ENCODE measurements at regions not wholly inside any gene's neighbourhood (a gene's known extent, or its start where the extent isn't known, plus 50 kb on each side); places are given as distances from the start of the nearest gene placed in this dataset.
A peak's percentile ranks its signal among the peaks of the same experiment; 100 is the strongest.

DNA sequence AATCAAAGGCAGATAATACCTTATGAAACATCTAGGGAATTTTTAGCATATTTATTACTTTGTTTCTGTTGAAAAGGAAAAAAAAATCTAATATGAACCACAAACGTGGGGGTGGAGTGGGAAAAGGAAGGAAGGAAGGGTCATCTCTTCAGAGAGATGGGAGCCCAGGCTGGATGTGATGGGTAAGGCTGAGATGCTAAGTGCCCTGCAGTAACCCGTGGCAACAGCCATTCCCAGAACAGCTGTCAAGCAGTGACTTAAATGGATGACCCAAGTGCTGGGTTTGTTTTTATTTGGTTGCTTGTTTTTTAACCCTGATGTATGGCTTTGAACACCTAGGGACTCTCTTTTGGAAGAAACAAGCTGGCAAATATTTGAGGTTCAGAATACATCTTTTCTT, 50.7 kb upstream of the KLF7 start:
- in situ Hi-C loops (cut with MboI; ENCODE audit: low sequenced_read_pairs, unreplicated experiment) = no loop called here
- TF ChIP-seq, protein P1, sequence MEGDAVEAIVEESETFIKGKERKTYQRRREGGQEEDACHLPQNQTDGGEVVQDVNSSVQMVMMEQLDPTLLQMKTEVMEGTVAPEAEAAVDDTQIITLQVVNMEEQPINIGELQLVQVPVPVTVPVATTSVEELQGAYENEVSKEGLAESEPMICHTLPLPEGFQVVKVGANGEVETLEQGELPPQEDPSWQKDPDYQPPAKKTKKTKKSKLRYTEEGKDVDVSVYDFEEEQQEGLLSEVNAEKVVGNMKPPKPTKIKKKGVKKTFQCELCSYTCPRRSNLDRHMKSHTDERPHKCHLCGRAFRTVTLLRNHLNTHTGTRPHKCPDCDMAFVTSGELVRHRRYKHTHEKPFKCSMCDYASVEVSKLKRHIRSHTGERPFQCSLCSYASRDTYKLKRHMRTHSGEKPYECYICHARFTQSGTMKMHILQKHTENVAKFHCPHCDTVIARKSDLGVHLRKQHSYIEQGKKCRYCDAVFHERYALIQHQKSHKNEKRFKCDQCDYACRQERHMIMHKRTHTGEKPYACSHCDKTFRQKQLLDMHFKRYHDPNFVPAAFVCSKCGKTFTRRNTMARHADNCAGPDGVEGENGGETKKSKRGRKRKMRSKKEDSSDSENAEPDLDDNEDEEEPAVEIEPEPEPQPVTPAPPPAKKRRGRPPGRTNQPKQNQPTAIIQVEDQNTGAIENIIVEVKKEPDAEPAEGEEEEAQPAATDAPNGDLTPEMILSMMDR (IDR thresholded peaks at IDR 0.05; ENCODE audit: borderline replicate concordance, control extremely low read depth, extremely low read depth, insufficient read depth, missing control alignments) = no peak
- DNase-seq (ENCODE audit: low spot score) = no peak

DNA sequence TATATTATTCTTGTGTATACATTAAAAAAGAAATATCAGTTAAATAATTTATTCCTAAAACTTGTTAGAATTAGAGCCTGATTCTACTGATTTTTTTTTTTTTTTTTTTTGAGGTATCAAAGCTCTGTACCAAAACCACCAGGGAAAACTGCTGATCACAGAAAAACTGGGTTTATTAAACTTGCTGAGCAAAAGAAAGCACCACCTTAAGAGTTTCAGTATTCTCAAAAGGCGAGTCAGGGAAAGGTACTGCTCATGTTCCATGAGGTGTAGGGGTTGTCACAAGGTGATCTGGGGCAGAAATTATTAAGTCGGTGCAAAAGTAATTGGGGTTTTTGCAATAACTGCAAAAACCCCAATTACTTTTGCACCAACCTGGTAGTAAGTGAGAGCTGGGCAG, 51.7 kb upstream of the KLF7 start:
- TF ChIP-seq, protein P1 (IDR thresholded peaks at IDR 0.05; ENCODE audit: borderline replicate concordance, control extremely low read depth, extremely low read depth, insufficient read depth, missing control alignments) = no peak
- no peak for DNase-seq (ENCODE audit: low spot score)
- in situ Hi-C loops (cut with MboI; ENCODE audit: low sequenced_read_pairs, unreplicated experiment) = no loop called here

DNA sequence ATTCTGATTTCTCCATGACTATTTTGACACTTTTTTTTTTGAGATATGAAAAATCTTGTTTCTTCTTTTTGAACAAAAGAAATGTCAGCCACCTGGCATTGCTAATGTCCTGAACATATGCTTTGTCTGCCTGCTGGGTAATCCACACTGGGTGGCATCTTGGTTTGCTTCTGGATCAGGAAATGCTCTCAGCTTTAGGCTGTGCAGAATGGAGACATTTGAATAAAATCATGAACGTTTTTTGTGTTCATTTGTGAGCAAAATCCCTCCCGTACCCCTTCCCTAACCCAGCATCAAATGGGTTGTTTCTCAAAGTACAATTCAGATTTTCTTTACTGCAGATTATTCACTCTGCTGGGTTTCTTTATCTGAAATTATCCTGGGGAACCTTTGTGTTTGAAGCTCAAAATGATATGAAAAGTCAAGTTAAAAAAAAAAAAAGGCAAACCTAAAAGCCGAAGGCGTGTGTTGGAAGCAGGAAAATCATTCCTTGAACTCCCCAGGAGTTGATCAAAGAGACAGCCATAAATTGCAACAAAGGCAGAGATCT, 53.4 kb upstream of the KLF7 start:
- in situ Hi-C loops (cut with MboI; ENCODE audit: low sequenced_read_pairs, unreplicated experiment) = no loop called here
- no peak for DNase-seq (ENCODE audit: low spot score)
- TF ChIP-seq, protein P1 (IDR thresholded peaks at IDR 0.05; ENCODE audit: borderline replicate concordance, control extremely low read depth, extremely low read depth, insufficient read depth, missing control alignments) = no peak

DNA sequence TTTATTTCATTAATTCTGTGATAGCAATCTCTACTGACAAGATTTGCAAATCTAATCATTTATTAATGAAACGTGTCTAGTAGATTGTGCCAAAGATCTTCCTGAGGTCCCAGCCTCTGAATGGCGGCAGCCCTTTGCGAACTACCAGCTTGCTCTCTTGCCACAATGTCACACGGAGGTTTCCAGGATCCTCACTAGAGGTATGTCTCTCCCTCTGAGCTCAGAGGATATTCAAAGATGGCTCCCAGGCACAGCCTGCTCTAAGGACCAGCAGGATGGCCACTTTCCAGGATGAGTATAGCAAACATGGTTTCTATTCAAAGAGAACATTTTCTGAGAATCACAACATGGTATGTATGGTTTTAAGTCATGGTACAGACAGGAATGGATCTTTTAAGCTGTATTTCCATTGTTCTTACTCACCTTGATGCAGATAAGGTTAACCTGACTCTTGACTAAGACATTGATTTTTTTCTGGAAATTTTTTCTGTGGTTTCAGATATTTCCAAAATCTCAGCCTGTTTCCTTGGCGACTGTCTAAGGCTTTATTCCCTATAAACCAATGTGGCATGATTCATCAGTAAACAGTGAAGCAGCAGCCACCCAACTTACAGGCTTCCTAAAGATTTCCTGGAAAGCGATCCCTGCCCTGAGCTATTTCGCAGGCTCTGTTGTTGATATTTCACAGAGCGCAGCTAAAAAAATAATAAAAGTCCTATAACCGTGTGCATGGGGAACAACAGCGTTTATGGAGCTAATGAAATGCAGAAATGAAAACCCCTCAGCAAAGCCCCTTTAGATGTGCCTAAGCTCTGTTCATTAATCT, 54.1 kb upstream of the KLF7 start:
- in situ Hi-C loops (cut with MboI; ENCODE audit: low sequenced_read_pairs, unreplicated experiment) = no loop called here
- TF ChIP-seq, protein P1 (IDR thresholded peaks at IDR 0.05; ENCODE audit: borderline replicate concordance, control extremely low read depth, extremely low read depth, insufficient read depth, missing control alignments) = no peak
- DNase-seq (ENCODE audit: low spot score) = no peak

DNA sequence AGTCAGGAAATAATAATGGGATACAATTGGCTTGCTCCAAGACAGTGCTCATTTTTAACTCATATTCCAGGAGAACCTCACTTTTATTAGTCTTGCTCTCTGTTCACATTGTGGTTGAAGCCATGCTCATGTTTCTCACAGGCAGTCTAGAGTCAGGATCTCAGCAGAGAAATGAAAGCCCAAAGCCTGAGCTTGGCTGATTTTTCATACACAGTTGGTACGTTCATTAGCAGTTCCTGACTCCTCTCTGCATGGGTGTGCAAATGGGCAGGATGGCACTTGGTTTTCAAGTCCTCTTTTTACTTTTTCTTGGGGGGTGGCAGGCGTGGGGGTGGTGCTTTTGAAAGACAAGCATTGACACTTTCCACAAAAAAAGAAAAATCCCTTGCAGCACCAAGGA, 56.0 kb upstream of the KLF7 start:
- in situ Hi-C loops (cut with MboI; ENCODE audit: low sequenced_read_pairs, unreplicated experiment) = no loop called here
- TF ChIP-seq, protein P1 (IDR thresholded peaks at IDR 0.05; ENCODE audit: borderline replicate concordance, control extremely low read depth, extremely low read depth, insufficient read depth, missing control alignments) = no peak
- no peak for DNase-seq (ENCODE audit: low spot score)

DNA sequence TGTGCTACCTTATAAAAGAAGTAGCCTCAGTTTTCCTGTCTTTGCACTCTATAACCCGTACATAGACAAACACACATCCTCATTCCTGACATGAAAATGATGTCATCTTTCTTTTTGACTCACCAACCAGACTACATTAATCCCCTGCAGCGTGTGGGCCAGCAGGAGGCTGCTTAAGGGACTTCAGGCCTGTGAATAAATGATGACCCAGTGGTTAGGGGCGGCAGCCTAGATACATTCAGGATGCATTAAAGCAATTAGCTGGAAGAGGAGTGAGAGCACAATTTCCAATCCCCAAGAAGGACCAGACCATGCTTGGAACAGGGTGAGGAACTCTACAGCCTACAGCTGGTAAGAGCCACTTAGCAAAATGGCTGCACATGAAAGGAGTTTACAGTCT, 57.3 kb upstream of the KLF7 start:
- in situ Hi-C loops (cut with MboI; ENCODE audit: low sequenced_read_pairs, unreplicated experiment) = no loop called here

More for the DNA sequence above, 57.3 kb upstream of the KLF7 start:
- DNase-seq (ENCODE audit: low spot score) = peak; percentile 50
- TF ChIP-seq, protein P1 (IDR thresholded peaks at IDR 0.05; ENCODE audit: borderline replicate concordance, control extremely low read depth, extremely low read depth, insufficient read depth, missing control alignments) = no peak
